Vagina (tissue), 2 donors: ENCODE measurements at regions not wholly inside any gene's neighbourhood (a gene's known extent, or its start where the extent isn't known, plus 50 kb on each side); places are given as distances from the start of the nearest gene placed in this dataset.
"Not testable (repeated sequence)": the region's sequence is repeated elsewhere in the genome, so short reads cannot be mapped to it uniquely, and the experiment has no call there.

Experiments
- DNase-seq, 2 donors: peaks; one replicate each; pipeline ENCODE4 v3.0.0-alpha.2; 2017; ENCODE audit errors: extremely low spot score in 2 of 2
- H3K27ac ChIP-seq: fragments of 200-600 bp; sonication (generic); one replicate; pipeline ENCODE4 v1.5.1; 2019
- H3K27me3 ChIP-seq: fragments of 200-600 bp; sonication (generic); one replicate; pipeline ENCODE4 v1.5.1; 2019
- H3K36me3 ChIP-seq, 2 donors: fragments of 200-600 bp; sonication (generic); one replicate each; pipeline ENCODE4 v1.5.1; 2017 to 2019
- H3K4me1 ChIP-seq: fragments of 200-600 bp; sonication (generic); one replicate; pipeline ENCODE4 v1.5.1; 2019
- H3K4me3 ChIP-seq, 2 donors: fragments of 200-600 bp; sonication (generic); 1 replicate in 1 of 2; 2 replicates in 1 of 2; pipeline ENCODE4 v1.5.1; 2016 to 2019
- H3K9me3 ChIP-seq: fragments of 200-600 bp; sonication (generic); one replicate; pipeline ENCODE4 v1.5.1; 2019
- POLR2A ChIP-seq, 2 donors: fragments of 450-650 bp; IDR thresholded peaks; one replicate each; pipeline ENCODE4 v1.6.1; 2017; ENCODE audit warnings: antibody characterized with exemption in 2 of 2, mild to moderate bottlenecking in 2 of 2, moderate library complexity in 2 of 2
- POLR2AphosphoS5 ChIP-seq, 2 donors: sonication (generic); formaldehyde crosslinking; IDR thresholded peaks; one replicate each; pipeline ENCODE4 v1.9.0; 2017; ENCODE audit warnings: antibody characterized with exemption in 2 of 2, mild to moderate bottlenecking in 2 of 2, low read depth in 1 of 2; ENCODE audit not compliant: insufficient read depth in 1 of 2
- intact Hi-C: fragments of 100-400 bp; cut with DNase I; formaldehyde crosslinking; loops from one replicate; pipeline ENCODE4 v1.15.1; 2023
- TF ChIP-seq, protein P1 (sequence below), 3 experiments: fragments of 450-650 bp in 2 of 3; fragments of 200-600 bp in 1 of 3; sonication (generic) in 1 of 3; IDR thresholded peaks; one replicate each; pipeline ENCODE4 v1.5.1; 2017 to 2019; ENCODE audit warnings: antibody characterized with exemption in 3 of 3, mild to moderate bottlenecking in 2 of 3, moderate library complexity in 2 of 3

DNA sequence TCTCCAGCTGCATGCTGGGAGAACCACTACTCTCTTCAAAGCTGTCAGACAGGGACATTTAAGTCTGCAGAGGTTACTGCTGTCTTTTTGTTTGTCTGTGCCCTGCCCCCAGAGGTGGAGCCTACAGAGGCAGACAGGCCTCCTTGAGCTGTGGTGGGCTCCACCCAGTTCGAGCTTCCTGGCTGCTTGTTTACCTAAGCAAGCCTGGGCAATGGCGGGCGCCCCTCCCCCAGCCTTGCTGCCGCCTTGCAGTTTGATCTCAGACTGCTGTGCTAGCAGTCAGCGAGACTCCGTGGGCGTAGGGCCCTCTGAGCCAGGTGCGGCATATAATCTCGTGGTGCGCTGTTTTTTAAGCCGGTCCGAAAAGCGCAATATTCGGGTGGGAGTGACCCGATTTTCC is 215.0 kb downstream of the STIM2 start:
- H3K36me3 ChIP-seq, DNase-seq, H3K4me3 ChIP-seq, intact Hi-C loops, H3K4me1 ChIP-seq, H3K9me3 ChIP-seq, H3K27ac ChIP-seq, H3K27me3 ChIP-seq: not testable (repeated sequence)

DNA sequence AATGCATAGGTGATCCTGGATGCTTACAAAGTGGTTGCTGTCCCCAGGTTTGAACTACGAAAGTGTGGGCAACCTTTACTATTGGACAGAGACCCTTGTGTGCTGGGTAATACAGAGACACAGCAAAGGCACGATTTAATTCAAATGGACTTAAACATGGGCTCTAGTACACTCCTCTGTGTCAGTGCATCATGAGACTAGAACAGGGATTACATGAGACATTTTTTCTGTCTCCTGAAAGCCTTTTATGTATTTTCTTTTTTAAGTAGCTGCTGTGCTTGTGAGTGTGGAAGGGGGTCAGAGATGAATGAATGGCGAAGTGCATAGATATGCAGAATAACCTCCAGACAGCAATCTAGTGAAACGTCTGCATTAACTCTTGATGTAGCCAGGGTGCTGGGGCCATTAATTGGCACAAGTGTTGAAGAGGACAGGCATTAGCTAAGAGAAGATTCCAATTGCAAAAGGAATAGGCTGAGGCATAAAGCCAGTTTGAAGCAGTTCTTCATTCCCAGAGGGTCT is 218.4 kb downstream of the STIM2 start:
- no peaks in the 10 kb centered on the region for H3K36me3 ChIP-seq
- no peaks in the 10 kb centered on the region for H3K9me3 ChIP-seq
- H3K4me3 ChIP-seq: no peak overlapping the region
- no peak for TF ChIP-seq POLR2A (IDR thresholded peaks at IDR 0.05)
- no peak for TF ChIP-seq POLR2AphosphoS5 (IDR thresholded peaks at IDR 0.05; ENCODE audit: insufficient read depth in 1 of 2, low read depth in 1 of 2)
- TF ChIP-seq, protein P1, sequence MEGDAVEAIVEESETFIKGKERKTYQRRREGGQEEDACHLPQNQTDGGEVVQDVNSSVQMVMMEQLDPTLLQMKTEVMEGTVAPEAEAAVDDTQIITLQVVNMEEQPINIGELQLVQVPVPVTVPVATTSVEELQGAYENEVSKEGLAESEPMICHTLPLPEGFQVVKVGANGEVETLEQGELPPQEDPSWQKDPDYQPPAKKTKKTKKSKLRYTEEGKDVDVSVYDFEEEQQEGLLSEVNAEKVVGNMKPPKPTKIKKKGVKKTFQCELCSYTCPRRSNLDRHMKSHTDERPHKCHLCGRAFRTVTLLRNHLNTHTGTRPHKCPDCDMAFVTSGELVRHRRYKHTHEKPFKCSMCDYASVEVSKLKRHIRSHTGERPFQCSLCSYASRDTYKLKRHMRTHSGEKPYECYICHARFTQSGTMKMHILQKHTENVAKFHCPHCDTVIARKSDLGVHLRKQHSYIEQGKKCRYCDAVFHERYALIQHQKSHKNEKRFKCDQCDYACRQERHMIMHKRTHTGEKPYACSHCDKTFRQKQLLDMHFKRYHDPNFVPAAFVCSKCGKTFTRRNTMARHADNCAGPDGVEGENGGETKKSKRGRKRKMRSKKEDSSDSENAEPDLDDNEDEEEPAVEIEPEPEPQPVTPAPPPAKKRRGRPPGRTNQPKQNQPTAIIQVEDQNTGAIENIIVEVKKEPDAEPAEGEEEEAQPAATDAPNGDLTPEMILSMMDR (IDR thresholded peaks at IDR 0.05): no peak
- no peak overlapping the region for H3K27ac ChIP-seq
- DNase-seq: no peak
- H3K4me1 ChIP-seq: no peaks in the 10 kb centered on the region
- intact Hi-C loops: no loop called here
- H3K27me3 ChIP-seq: no peaks in the 10 kb centered on the region

DNA sequence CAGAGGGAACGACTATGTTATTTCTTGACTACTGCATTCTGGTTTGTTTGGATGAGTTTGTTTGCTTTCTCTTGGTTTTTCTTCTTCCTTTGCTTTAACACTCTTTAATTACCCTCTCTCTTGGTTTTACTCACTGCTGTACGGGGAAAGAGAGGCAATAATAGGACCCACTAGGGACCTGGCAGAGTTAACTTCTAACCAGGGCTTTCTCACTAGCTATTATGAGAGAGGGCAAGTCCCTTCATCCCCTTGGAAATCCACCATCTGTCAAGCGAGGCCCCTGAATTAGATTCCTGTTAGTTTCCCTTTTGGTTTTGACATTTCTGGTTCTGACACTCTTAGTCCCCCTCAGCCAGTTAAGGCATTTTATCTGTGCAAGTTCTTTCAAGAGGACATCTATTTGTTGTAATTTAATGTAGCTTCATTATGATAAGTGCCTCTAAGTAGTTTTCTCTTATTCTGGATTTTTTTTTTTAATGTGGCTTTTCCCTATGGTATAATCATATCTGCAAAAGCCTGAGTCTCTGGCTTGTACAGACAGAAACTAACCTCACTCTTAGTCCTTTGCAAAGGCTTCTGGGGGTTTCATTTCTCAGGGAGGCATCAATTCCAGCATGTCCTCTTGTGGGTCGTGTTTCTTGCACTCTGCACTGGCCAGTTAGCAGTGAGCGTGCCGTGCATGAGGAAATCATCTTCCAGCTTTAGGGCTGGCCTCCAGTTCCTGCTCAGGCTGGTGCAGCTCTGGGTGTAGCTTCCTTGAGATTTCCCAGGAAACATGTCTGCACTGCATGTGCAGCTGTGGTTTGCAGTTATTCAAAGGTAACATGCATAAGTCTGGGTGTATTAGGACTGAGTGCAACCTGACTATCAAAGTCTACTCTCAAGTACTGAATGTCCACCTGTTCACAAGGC is 221.3 kb downstream of the STIM2 start:
- TF ChIP-seq, protein P1 (IDR thresholded peaks at IDR 0.05): no peak
- TF ChIP-seq POLR2AphosphoS5 (IDR thresholded peaks at IDR 0.05; ENCODE audit: insufficient read depth in 1 of 2, low read depth in 1 of 2): no peak
- TF ChIP-seq POLR2A (IDR thresholded peaks at IDR 0.05): no peak
- no peak for DNase-seq
- intact Hi-C loops: no loop called here
- Histone ChIP-seq H3K27ac (no peak overlapping the region), H3K4me3 (no peak overlapping the region), H3K4me1 (peaks cover 6% of the 10 kb centered on the region), H3K9me3 (no peaks in the 10 kb centered on the region), H3K36me3 (no peaks in the 10 kb centered on the region), H3K27me3 (no peaks in the 10 kb centered on the region)

DNA sequence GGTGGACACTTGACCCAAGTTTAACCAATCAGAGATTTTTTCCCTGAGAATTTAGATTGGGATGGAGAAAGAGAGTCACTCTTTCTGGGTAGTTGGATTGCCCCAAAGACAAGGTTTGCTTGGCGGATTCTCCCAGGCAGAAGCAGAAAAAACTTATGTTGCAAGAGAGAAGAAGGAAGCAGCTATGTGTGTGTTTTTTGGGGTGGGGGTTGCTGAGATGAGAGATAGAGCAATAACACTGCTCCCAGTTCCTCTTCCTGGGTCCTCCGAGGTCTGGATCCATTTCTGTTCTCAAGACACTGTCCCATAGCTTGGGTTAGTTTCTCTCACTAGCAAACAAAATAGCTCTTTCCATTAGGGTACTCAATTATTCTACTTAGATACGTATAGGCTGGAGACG is 222.1 kb downstream of the STIM2 start:
- no peaks in the 10 kb centered on the region for H3K36me3 ChIP-seq
- H3K27me3 ChIP-seq: no peaks in the 10 kb centered on the region
- H3K4me3 ChIP-seq: no peak overlapping the region
- peaks cover 6% of the 10 kb centered on the region for H3K4me1 ChIP-seq
- no peak overlapping the region for H3K27ac ChIP-seq
- no peak for DNase-seq
- TF ChIP-seq POLR2A (IDR thresholded peaks at IDR 0.05) (no peak), POLR2AphosphoS5 (IDR thresholded peaks at IDR 0.05; ENCODE audit: insufficient read depth in 1 of 2, low read depth in 1 of 2) (no peak)
- TF ChIP-seq, protein P1 (IDR thresholded peaks at IDR 0.05): no peak
- no peaks in the 10 kb centered on the region for H3K9me3 ChIP-seq
- intact Hi-C loops: no loop called here

DNA sequence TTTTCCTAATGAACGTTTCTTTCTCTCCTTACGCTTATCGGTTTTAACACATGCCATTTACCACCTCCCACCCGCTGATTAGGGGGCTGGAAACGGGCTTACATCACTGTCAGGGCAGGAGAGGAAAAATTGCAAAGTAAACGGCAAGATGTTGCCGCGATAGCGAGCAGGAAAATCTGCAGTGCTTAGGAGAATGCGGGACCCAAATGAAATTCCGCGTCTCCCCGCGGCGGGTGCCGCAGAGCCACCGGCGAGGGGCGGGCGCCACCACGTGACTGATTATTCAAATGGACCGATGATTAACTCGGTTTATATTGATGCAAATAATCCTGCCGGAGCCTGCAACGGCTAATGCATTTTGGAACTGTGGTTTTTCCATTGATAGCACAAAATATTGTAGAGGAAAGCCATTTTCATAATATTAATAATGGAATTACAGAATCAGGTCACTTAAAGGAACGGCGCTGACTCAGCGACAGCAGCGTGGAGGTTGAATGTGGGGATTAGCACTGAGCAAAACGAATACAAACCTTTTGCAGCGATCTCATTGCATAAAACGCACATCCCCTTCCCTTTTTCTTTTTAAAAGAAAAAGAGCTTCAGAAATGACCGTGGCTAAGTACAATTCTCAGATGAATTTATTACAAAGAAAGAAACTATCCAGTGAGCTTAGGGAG is 224.2 kb downstream of the STIM2 start:
- no peak for DNase-seq
- intact Hi-C loops: no loop called here
- H3K4me3 ChIP-seq: peak overlapping the region; percentile 11 to 20
- peaks cover 6% of the 10 kb centered on the region for H3K4me1 ChIP-seq
- no peaks in the 10 kb centered on the region for H3K9me3 ChIP-seq
- no peak for TF ChIP-seq POLR2AphosphoS5 (IDR thresholded peaks at IDR 0.05; ENCODE audit: insufficient read depth in 1 of 2, low read depth in 1 of 2)
- TF ChIP-seq, protein P1 (IDR thresholded peaks at IDR 0.05): no peak
- no peak for TF ChIP-seq POLR2A (IDR thresholded peaks at IDR 0.05)
- no peak overlapping the region for H3K27ac ChIP-seq
- no peaks in the 10 kb centered on the region for H3K27me3 ChIP-seq
- H3K36me3 ChIP-seq: no peaks in the 10 kb centered on the region
